ENCODE measurements at regions not wholly inside any gene's neighbourhood (a gene's known extent, or its start where the extent isn't known, plus 50 kb on each side); places are given as distances from the start of the nearest gene placed in this dataset.

GRCh38 chr13:34303346-34303745 is 485.4 kb downstream of the RFC3 start:
- Histone ChIP-seq H3K27me3 (ENCODE audit: control insufficient read depth in 4 of 4, insufficient read depth in 4 of 4, low read length in 3 of 4) (no peaks in the 10 kb centered on the region), H3K27ac (ENCODE audit: low read depth in 1 of 2, low read length in 2 of 2) (no peak overlapping the region), H3K36me3 (ENCODE audit: control insufficient read depth in 4 of 4, insufficient read depth in 3 of 4, low read depth in 1 of 4, low read length in 3 of 4) (no peaks in the 10 kb centered on the region), H3K4me1 (ENCODE audit: control insufficient read depth in 4 of 4, insufficient read depth in 4 of 4, low read length in 3 of 4) (peaks cover 0 to 5% (median under 1%) of the 10 kb centered on the region in 4 donors), H3K9ac (ENCODE audit: low read depth in 1 of 2, low read length in 2 of 2) (no peak overlapping the region), H3K9me3 (ENCODE audit: control insufficient read depth in 4 of 4, low read length in 3 of 4) (peaks cover 0 to 2% (median 0%) of the 10 kb centered on the region in 4 donors), H3K4me3 (ENCODE audit: low read depth in 1 of 3, low read length in 3 of 3) (no peak overlapping the region)
- no peak for DNase-seq (ENCODE audit: low spot score)
- TF ChIP-seq FOXA2 (IDR thresholded peaks at IDR 0.05), result no peak
- no peak for TF ChIP-seq HNF4A (conservative IDR thresholded peaks at IDR 0.05)
- no peak for TF ChIP-seq NR2F2 (IDR thresholded peaks at IDR 0.05)
- TF ChIP-seq, protein P1, sequence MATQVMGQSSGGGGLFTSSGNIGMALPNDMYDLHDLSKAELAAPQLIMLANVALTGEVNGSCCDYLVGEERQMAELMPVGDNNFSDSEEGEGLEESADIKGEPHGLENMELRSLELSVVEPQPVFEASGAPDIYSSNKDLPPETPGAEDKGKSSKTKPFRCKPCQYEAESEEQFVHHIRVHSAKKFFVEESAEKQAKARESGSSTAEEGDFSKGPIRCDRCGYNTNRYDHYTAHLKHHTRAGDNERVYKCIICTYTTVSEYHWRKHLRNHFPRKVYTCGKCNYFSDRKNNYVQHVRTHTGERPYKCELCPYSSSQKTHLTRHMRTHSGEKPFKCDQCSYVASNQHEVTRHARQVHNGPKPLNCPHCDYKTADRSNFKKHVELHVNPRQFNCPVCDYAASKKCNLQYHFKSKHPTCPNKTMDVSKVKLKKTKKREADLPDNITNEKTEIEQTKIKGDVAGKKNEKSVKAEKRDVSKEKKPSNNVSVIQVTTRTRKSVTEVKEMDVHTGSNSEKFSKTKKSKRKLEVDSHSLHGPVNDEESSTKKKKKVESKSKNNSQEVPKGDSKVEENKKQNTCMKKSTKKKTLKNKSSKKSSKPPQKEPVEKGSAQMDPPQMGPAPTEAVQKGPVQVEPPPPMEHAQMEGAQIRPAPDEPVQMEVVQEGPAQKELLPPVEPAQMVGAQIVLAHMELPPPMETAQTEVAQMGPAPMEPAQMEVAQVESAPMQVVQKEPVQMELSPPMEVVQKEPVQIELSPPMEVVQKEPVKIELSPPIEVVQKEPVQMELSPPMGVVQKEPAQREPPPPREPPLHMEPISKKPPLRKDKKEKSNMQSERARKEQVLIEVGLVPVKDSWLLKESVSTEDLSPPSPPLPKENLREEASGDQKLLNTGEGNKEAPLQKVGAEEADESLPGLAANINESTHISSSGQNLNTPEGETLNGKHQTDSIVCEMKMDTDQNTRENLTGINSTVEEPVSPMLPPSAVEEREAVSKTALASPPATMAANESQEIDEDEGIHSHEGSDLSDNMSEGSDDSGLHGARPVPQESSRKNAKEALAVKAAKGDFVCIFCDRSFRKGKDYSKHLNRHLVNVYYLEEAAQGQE (IDR thresholded peaks at IDR 0.05), result no peak
- TF ChIP-seq TAF1 (conservative IDR thresholded peaks at IDR 0.05), result no peak
- TF ChIP-seq CTCF (IDR thresholded peaks at IDR 0.05; ENCODE audit: low read depth, low read length, missing input control), result no peak
- TF ChIP-seq SP1 (IDR thresholded peaks at IDR 0.05), result no peak
- no peak for TF ChIP-seq EGR1 (IDR thresholded peaks at IDR 0.05; ENCODE audit: low read depth in 2 of 2)
- TF ChIP-seq RXRA (IDR thresholded peaks at IDR 0.05), result no peak
- TF ChIP-seq JUND (IDR thresholded peaks at IDR 0.05), result no peak
- TF ChIP-seq RAD21 (IDR thresholded peaks at IDR 0.05), result no peak
- TF ChIP-seq, protein P2, sequence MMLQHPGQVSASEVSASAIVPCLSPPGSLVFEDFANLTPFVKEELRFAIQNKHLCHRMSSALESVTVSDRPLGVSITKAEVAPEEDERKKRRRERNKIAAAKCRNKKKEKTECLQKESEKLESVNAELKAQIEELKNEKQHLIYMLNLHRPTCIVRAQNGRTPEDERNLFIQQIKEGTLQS (IDR thresholded peaks at IDR 0.05), result no peak
- TF ChIP-seq HNF4G (IDR thresholded peaks at IDR 0.05), result no peak
- TF ChIP-seq GABPA (IDR thresholded peaks at IDR 0.05 in 1 of 2, conservative IDR thresholded peaks at IDR 0.05 in 1 of 2), result no peak
- no peak for TF ChIP-seq YY1 (IDR thresholded peaks at IDR 0.05)
- TF ChIP-seq, protein P3, sequence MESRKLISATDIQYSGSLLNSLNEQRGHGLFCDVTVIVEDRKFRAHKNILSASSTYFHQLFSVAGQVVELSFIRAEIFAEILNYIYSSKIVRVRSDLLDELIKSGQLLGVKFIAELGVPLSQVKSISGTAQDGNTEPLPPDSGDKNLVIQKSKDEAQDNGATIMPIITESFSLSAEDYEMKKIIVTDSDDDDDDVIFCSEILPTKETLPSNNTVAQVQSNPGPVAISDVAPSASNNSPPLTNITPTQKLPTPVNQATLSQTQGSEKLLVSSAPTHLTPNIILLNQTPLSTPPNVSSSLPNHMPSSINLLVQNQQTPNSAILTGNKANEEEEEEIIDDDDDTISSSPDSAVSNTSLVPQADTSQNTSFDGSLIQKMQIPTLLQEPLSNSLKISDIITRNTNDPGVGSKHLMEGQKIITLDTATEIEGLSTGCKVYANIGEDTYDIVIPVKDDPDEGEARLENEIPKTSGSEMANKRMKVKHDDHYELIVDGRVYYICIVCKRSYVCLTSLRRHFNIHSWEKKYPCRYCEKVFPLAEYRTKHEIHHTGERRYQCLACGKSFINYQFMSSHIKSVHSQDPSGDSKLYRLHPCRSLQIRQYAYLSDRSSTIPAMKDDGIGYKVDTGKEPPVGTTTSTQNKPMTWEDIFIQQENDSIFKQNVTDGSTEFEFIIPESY (IDR thresholded peaks at IDR 0.05), result no peak
- TF ChIP-seq FOXA1 (IDR thresholded peaks at IDR 0.05), result no peak
- TF ChIP-seq, protein P4, sequence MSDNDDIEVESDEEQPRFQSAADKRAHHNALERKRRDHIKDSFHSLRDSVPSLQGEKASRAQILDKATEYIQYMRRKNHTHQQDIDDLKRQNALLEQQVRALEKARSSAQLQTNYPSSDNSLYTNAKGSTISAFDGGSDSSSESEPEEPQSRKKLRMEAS (IDR thresholded peaks at IDR 0.05), result no peak

Data from liver (tissue), 7 donors.